ENCODE measurements at regions not wholly inside any gene's neighbourhood (a gene's known extent, or its start where the extent isn't known, plus 50 kb on each side); places are given as distances from the start of the nearest gene placed in this dataset.

DNA sequence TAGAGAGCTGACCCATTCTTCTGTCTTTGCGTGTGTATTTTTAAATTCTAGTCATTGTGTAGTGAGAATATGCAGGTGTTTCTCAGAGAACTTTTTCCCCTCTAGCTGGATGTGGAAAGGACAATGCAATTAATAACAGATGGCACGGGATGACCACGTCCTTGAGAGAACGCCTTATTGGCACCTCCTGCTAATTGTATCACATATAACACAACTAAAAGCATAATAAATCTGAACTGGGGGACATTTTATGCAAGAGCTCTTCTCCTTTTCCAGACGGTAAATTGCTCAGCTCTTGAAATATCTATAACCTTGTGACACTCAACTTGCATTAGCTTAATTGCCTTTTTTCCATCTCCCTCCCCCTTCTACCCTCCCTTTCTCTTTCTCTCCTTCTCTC, 62.9 kb upstream of the IZUMO3 start:
- intact Hi-C loops (cut with DNase I; ENCODE audit: low total_unique reads) = no loop called here
- WGBS, 5 donors = 61 to 81% (median 69%) methylated on average over 5 of the region's 5 CpGs
- H3K27ac ChIP-seq = no peak overlapping the region
- H3K4me3 ChIP-seq = no peak overlapping the region
- TF ChIP-seq POLR2AphosphoS5 (IDR thresholded peaks at IDR 0.05) = no peak
- TF ChIP-seq, protein P1, sequence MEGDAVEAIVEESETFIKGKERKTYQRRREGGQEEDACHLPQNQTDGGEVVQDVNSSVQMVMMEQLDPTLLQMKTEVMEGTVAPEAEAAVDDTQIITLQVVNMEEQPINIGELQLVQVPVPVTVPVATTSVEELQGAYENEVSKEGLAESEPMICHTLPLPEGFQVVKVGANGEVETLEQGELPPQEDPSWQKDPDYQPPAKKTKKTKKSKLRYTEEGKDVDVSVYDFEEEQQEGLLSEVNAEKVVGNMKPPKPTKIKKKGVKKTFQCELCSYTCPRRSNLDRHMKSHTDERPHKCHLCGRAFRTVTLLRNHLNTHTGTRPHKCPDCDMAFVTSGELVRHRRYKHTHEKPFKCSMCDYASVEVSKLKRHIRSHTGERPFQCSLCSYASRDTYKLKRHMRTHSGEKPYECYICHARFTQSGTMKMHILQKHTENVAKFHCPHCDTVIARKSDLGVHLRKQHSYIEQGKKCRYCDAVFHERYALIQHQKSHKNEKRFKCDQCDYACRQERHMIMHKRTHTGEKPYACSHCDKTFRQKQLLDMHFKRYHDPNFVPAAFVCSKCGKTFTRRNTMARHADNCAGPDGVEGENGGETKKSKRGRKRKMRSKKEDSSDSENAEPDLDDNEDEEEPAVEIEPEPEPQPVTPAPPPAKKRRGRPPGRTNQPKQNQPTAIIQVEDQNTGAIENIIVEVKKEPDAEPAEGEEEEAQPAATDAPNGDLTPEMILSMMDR (IDR thresholded peaks at IDR 0.05 in 8 of 11, conservative IDR thresholded peaks at IDR 0.05 in 3 of 11) = no peak
- no peak for TF ChIP-seq POLR2A (IDR thresholded peaks at IDR 0.05)
- H3K4me1 ChIP-seq = no peaks in the 10 kb centered on the region
- no peak for DNase-seq
- no peaks in the 10 kb centered on the region for H3K27me3 ChIP-seq (replicated peaks in 1 of 7)
- H3K9me3 ChIP-seq = peaks cover 0 to 7% (median 0%) of the 10 kb centered on the region in 8 donors
- H3K36me3 ChIP-seq = no peaks in the 10 kb centered on the region

DNA sequence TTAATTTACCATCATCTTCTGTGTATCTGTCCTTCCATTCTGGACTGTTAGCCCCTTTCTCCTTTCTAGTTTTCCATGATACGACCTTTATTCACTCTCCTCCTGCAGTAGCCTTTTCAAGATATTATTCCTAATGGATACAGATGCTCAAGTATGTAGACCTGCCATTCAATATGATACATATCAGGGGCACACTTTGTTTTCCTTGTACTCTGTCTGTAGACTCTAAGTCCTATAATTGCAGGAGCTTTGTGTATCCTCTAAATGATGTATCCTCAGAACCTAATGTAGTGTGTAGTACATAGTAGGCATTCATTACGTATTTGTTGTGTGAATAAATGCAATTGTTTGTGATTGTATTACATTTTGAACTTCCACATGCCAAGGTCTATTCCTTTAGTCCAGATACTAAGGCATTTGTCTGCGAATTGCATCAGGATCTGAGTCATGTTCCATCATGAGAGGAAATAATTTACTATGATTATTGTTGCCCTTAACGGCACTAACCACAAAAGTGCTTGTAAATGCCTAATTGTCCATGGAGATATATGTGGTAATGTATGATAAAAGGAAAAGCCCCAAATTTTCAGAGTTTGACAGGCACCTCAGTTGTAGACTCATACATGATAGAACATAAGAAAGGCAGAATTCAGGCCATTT, 57.1 kb upstream of the IZUMO3 start:
- WGBS, 5 donors = 61 to 78% (median 64%) methylated on average over 4 of the region's 4 CpGs
- H3K9me3 ChIP-seq = peaks cover 0 to 8% (median 0%) of the 10 kb centered on the region in 8 donors
- H3K36me3 ChIP-seq = no peaks in the 10 kb centered on the region
- no peaks in the 10 kb centered on the region for H3K4me1 ChIP-seq
- no peaks in the 10 kb centered on the region for H3K27me3 ChIP-seq (replicated peaks in 1 of 7)
- no peak overlapping the region for H3K27ac ChIP-seq
- H3K4me3 ChIP-seq = no peak overlapping the region
- TF ChIP-seq, protein P1 (IDR thresholded peaks at IDR 0.05 in 8 of 11, conservative IDR thresholded peaks at IDR 0.05 in 3 of 11) = no peak
- TF ChIP-seq POLR2AphosphoS5 (IDR thresholded peaks at IDR 0.05) = no peak
- no peak for TF ChIP-seq POLR2A (IDR thresholded peaks at IDR 0.05)
- no peak for DNase-seq
- intact Hi-C loops (cut with DNase I; ENCODE audit: low total_unique reads) = no loop called here

Small RNA genes lying in the stretch of these regions (small RNA-seq; reads per million reads assigned to genes)
- 0 reads per million in 4 donors for gene RMRPP5

Data from spleen (tissue), 11 donors.